T47D (cell line): ENCODE measurements at regions not wholly inside any gene's neighbourhood (a gene's known extent, or its start where the extent isn't known, plus 50 kb on each side); places are given as distances from the start of the nearest gene placed in this dataset.

Experiments used
- DNase-seq, 2 experiments: peaks; one replicate each; pipeline versions ENCODE4 v3.0.0 to v3.0.0-alpha.2; 2011 to 2012; ENCODE audit warnings: low read depth in 1 of 2, low spot score in 1 of 2
- JUND ChIP-seq: IDR thresholded peaks from 2 replicates; pipeline ENCODE4 v1.6.1; 2012; ENCODE audit warnings: low read depth
- in situ Hi-C: cut with HindIII; loops from 2 replicates; pipeline ENCODE4 v1.10.0; 2016; ENCODE audit warnings: low sequenced_read_pairs, low pct_unique_long_range_greater_than_20kb

DNA sequence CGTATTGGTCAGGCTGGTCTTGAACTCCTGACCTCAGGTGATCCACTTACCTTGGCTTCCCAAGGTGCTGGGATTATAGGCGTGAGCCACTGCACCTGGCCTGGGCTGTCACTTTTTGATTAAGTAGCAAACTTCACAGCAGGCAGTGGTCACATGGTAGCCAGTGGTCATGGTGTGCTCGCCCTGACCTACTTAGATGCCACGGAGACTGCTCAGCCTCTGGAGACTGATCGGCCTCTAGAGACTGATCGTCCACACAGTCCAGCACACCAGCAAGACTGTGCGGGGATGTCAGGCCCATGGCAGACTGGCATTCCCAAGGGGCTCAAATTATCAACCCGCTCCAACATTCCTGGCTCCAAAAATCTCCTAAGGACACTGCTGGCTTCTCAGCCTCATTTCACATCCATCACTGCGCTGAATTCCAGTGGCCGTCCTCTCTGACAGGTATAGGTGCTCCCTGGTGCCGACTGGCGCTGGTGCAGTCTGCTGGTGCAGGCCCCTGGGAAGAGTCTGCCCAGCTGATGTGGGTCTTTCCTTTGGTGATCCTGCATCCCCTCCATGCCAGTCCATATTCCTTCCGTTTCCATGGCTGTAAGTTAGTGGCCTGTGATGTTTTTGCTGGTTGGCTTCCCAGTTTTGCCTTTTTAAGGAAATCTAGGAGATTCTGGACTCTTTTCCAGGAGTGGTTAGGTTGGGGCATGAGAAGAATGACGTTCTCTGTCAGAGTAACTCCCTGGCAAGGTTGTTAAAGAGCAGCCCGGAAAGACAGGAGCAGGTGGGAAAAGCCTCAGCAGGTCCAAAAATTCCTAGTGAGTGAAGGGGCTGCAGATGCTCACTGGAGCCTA, 374.5 kb upstream of the HS6ST1 start:
- DNase-seq: no peak
- TF ChIP-seq JUND: no peak
- in situ Hi-C loops: no loop called here

GRCh38 chr2:128693743-128694029, 375.0 kb upstream of the HS6ST1 start:
- in situ Hi-C loops: no loop called here
- TF ChIP-seq JUND: no peak
- no peak for DNase-seq

GRCh38 chr2:128695646-128696220, 377.1 kb upstream of the HS6ST1 start:
- DNase-seq: no peak
- in situ Hi-C loops: no loop called here
- TF ChIP-seq JUND: no peak

- TF ChIP-seq JUND: no peak
- in situ Hi-C loops: no loop called here
- no peak for DNase-seq
Observed at GRCh38 chr2:128696421-128696820, 377.8 kb upstream of the HS6ST1 start.

GRCh38 chr2:128701418-128701817, 382.8 kb upstream of the HS6ST1 start:
- no peak for TF ChIP-seq JUND
- in situ Hi-C loops: no loop called here
- no peak for DNase-seq

GRCh38 chr2:128702616-128703015, 383.9 kb upstream of the HS6ST1 start:
- in situ Hi-C loops: no loop called here
- DNase-seq: no peak
- TF ChIP-seq JUND: no peak

- in situ Hi-C loops: no loop called here
- DNase-seq: no peak
- TF ChIP-seq JUND: no peak
Observed at GRCh38 chr2:128708106-128708816, 389.6 kb upstream of the HS6ST1 start.

- DNase-seq: no peak
- no peak for TF ChIP-seq JUND
- in situ Hi-C loops: no loop called here
Observed at GRCh38 chr2:128710242-128710641, 391.6 kb upstream of the HS6ST1 start.

DNA sequence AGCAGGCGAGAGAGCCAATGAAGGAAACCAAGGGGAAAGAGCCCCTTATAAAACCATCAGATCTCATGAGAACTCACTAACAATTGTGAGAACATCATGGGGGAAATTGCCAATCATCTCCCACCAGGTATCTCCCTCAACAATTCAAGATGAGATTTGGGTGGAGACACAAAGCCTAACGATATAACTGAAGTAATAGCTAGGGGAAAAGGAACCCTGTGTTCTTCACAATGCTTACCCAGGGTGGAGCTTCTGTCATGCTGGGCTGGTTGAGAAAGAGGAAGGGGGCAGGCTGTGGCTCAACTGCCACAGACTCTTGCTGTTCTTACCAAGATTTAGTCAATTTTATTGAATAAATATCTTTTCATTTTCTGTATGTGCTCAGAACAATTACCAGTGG, 392.1 kb upstream of the HS6ST1 start:
- in situ Hi-C loops: no loop called here

GRCh38 chr2:128714285-128714684, 395.6 kb upstream of the HS6ST1 start:
- in situ Hi-C loops: no loop called here
- no peak for TF ChIP-seq JUND

More for the DNA sequence above, 392.1 kb upstream of the HS6ST1 start:
- no peak for DNase-seq
- no peak for TF ChIP-seq JUND

GRCh38 chr2:128714851-128715312, 396.2 kb upstream of the HS6ST1 start:
- DNase-seq: no peak
- in situ Hi-C loops: no loop called here
- no peak for TF ChIP-seq JUND

More at GRCh38 chr2:128714285-128714684, 395.6 kb upstream of the HS6ST1 start:
- no peak for DNase-seq

GRCh38 chr2:128715360-128715759, 396.7 kb upstream of the HS6ST1 start:
- no peak for TF ChIP-seq JUND
- no peak for DNase-seq
- in situ Hi-C loops: no loop called here

DNA sequence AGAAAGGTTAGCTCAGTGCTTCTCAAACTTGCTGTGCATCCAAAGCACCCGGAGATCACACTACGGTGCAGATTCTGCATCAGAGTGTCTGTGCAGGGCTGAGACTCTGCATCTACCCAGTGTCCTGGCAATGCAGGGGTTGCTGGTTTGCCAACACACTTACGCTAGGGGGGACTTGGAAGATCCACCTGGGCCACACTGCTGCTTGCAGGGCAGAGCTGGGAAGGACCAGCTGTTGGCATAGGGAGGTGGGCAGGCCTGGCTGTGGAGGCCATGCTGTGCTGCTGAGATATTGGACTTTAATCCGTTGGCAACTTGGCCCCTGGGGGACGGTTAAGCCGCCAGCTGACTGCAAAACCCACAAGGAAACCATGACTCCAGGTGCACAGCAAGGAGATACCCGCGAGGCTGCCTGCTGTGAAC, 397.6 kb upstream of the HS6ST1 start:
- TF ChIP-seq JUND: no peak
- in situ Hi-C loops: no loop called here
- no peak for DNase-seq
